Fibroblast of skin of left biceps (primary cell): ENCODE measurements at regions not wholly inside any gene's neighbourhood (a gene's known extent, or its start where the extent isn't known, plus 50 kb on each side); places are given as distances from the start of the nearest gene placed in this dataset.
"Not testable (repeated sequence)": the region's sequence is repeated elsewhere in the genome, so short reads cannot be mapped to it uniquely, and the experiment has no call there.

Experiments used
- DNase-seq, 2 experiments: peaks; one replicate each; pipeline ENCODE4 v3.0.0-alpha.2; 2013; ENCODE audit warnings: low read depth in 2 of 2

- no peak for DNase-seq
Measured at GRCh38 chr6:158920311-158920905, 79.6 kb downstream of the RSPH3 start.

GRCh38 chr6:158919865-158920264 lies 80.1 kb downstream of the RSPH3 start:
- DNase-seq: no peak

GRCh38 chr6:158916617-158917016 lies 83.4 kb downstream of the RSPH3 start:
- no peak for DNase-seq

- no peak for DNase-seq
Measured at GRCh38 chr6:158914923-158915322, 85.1 kb downstream of the RSPH3 start.

DNA sequence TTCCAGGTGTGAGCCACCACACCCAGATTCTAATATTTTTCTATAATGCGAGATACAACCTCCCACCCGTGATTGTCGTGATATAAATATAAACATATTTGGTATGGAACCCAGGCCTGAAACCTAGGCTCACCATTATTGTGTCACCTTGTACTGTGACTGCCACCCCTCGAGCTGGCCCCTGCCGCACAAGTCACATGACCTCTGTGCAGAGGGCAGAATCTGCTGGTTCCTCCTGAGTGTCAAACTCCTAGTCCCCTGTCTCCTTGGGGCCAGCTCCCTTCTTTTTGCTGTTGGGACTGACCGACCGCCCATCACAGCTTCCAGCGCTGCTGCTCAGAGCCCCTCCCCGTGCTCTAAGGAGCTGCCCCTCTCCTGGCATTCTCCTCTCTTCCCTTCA lies 86.4 kb downstream of the RSPH3 start:
- no peak for DNase-seq

DNA sequence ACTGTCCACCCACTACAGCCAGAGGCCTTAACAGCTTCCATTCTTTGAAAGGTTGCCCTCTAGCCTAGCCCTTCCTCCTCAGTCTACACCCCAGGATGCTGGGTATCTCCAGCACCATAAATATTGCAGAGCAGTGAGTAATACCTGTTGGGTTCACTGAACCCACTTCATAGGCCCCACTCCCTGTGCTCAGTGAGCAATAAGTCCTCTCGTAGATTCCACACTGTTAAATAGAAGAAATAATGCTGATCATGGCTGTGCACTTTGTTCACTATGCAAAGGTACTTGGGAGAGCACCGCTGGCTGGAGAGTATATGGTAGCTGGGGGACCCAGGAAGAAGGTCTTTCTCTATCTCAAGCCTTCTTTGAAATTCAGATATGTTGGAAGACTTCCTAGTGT lies 87.3 kb downstream of the RSPH3 start:
- no peak for DNase-seq

DNA sequence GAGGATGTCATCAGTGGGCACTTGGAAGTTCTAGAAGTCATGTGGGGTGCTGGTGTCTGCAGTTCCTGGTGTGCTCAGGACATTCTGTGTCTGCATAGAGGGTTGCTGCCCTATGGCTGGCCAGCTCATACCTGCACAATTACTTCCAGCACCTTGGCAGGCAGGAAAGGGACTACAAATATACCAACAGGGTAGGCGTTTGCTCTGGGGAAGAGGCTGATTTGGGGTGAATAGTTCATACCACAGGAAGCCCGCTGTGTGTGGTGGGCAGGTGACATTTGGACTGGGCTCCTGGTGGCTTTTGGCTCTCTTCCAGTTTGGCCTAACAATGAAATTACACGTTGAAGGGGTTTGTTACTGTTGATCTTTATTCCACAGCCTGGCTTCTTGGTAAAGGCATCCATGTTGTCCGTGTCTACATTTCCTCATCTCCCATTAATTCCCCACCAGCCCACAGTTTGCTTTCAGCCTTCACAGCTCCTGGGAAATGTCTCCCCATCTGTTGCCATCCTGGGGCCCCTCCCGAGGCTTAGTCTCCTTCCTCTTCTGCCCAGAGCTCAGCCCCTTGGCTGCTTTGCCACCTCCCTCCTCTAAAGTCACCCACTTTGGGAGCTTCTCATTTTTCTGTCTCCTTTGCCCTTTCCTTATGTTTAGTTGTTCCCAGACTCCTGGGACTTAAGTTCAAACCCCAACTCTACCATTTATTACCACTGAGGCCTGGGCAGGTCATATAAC lies 88.1 kb downstream of the RSPH3 start:
- DNase-seq: no peak

- no peak for DNase-seq
Measured at GRCh38 chr6:158910484-158911440, 89.2 kb downstream of the RSPH3 start.

GRCh38 chr6:158909938-158910337 lies 90.1 kb downstream of the RSPH3 start:
- DNase-seq: no peak

- DNase-seq: no peak
Measured at GRCh38 chr6:158908606-158909005, 89.4 kb upstream of the EZR start.

- DNase-seq: no peak
Measured at GRCh38 chr6:158907931-158908330, 88.8 kb upstream of the EZR start.

DNA sequence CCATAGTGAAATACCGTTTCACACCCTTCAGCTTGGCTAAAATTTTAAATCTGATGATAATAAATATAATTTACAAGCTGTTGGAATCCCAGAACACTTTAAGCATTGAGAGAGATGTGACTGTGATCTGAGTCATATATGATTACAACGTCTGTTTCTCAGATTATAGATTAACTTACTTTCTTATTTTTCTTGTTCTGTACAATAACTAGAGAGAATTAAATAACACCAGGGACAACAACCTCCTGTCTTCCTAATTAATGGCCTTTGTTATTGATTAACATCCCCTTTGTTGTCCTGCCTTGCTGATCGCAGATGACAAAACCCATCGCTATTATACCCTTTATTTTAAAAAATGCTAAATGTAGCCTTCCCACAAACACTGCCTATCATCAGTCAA lies 87.8 kb upstream of the EZR start:
- DNase-seq: no peak

DNA sequence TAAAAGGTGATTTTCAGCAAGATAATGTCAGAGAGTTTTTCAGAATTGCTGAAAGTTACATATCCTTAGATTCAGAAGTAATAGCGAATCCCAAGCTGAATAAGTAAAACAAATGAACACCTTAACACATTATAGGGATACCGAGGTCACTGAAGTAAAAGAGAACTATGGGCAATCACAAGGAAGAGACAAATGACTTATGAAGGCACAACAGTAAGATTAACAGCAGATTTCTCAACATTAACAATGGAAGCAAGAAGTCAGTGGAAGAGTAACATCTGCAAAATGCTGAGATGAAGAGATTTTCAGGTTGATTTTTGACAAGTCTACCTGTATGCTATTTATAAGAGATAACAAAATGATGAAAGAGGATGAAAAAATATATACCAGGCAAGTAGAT lies 86.1 kb upstream of the EZR start:
- DNase-seq: no peak

DNA sequence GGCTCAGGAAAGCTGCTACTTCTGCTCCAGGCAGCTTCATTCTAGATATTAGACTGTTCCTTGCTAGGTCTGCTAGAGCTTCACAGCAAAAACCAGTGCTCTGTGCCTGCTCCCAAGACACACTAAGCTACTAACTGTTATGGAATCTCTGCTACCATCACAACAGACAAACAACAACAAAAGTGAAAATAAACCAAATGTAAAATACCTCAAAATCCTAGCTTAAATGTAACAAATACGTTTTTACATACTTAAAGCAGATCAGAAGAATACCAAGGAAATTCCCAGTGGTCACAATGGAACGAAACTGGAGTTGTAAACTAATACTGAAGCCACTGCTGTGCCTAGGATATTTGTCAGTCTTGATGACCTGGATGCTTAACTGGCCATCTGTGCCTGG lies 84.6 kb upstream of the EZR start:
- DNase-seq: no peak

DNA sequence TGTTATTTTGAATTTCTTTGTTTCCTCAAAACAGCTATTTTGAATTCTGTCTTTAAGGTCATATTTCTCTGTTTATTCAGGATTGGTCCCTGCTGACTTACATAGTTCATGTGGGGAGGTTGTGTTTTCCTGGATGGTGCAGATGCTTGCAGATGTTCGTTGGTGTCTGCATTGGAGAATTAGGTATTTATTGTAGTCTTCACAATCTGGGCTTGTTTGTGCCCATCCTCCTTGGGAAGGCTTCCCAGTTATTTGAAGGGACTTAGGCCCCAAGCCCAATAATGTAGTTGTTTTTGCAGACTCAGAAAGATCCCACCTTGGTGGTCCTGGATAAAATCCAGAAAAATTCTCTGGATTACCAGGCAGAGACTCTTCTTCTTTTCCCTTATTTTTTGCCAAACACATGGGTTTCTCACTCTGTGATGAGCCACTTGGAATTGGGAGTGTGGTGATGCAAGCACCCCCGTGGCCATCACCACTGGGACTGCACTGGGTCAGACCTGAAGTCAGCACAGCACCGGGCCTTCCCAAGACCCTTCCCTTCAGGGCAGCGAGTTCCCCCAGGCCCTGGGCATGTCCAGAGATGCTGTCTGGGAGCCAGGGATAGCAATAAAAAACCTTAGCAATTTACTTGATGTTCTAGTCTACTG lies 81.6 kb upstream of the EZR start:
- DNase-seq: no peak

- DNase-seq: no peak
Measured at GRCh38 chr6:158897236-158897635, 78.1 kb upstream of the EZR start.

GRCh38 chr6:158895661-158896060 lies 76.5 kb upstream of the EZR start:
- DNase-seq: no peak

DNA sequence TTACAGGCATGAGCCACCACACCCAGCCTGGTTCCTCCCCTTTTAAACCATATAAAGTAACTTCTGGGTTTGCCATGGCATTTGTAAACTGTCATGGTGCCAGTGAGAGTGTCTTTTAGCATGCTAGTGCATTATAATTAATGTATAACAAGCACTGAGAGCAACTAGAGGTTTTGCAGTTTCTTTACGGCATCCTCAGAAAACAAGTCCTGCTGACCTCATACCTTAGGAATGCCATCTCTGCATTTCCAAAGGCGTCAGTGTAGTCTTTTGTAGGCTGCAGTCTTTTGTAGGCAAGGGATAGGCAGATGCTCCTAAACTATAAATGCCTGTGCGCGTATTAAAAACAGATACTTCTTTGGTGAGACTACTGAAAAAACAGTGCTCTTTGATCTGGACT lies 75.0 kb upstream of the EZR start:
- peak; percentile 73 to 74 for DNase-seq

DNA sequence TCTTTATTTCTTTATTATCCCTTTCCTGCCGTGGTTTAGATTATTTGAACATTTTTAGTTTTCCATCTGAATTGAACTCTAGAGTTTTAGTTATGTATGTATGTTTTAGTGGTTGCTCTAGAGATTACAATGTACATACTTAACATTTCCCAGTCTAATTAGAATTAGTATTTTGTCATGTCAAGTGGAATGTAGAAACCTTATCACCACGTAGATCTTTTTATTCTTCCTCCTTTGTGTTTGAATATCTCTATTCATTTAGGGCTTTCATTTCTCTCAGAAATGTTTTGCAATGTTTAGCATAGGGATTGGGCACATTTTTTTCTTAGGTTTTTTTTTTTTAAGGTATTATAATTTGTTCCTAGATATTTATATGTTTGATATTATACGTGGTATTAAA lies 73.1 kb upstream of the EZR start:
- no peak for DNase-seq

DNA sequence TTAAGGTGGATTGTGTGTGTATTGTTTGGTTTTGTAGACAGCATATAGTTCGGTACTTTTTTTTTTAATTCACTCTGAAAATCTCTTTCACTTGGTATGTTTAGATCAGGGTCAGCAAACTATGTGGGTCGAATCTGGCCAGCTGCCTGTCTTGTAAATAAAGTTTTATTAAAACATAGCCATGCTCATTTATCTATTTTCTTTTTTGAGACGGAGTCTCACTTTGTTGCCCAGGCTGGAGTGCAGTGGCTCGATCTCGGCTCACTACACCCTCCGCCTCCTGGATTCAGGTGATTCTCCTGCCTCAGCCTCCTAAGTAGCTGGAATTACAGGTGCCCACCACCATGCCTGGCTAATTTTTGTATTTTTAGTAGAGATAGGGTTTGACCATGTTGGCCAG lies 72.4 kb upstream of the EZR start:
- not testable (repeated sequence) for DNase-seq

GRCh38 chr6:158888171-158888570 lies 69.0 kb upstream of the EZR start:
- DNase-seq: not testable (repeated sequence)

DNA sequence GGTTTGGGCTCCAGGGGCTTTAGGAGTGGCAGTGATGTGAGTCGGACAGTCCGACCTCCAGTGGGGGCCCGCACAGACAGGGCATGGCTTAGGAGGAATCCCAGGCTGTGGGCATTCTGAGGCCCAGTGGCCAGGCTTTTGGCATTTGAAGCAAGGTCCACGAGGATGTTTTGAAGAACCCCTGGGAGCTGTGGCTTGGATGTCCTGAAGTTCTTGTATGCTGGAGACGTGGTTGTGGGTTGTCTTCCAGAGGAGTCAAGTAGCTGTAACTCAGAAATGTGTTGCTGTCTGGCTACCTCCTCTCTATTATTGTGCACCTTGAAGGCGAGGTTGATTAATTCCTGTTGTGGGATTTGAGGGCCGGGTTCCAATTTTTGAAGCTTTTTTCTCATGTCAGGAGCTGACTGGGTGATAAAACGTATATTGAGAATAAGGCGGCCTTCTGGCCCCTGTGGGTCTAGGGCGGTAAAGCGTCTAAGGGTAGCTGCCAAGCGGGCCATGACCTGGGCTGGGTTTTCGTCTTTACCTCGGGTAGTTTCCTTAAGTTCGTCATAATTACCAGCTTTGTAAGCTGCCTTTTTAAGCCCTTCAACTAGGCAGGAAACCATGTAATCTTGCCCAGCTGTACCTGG lies 67.3 kb upstream of the EZR start:
- not testable (repeated sequence) for DNase-seq
